ENCODE measurements at regions not wholly inside any gene's neighbourhood (a gene's known extent, or its start where the extent isn't known, plus 50 kb on each side); places are given as distances from the start of the nearest gene placed in this dataset.

- DNase-seq (ENCODE audit: low spot score), result no peak
Measured at GRCh38 chr2:228705318-228705717, 523.8 kb upstream of the SPHKAP start.

- no peak for DNase-seq (ENCODE audit: low spot score)
Measured at GRCh38 chr2:228703152-228703551, 521.7 kb upstream of the SPHKAP start.

GRCh38 chr2:228701506-228701905 lies 520.0 kb upstream of the SPHKAP start:
- no peak for DNase-seq (ENCODE audit: low spot score)

- peak; percentile 24 for DNase-seq (ENCODE audit: low spot score)
Measured at GRCh38 chr2:228700638-228701037, 519.2 kb upstream of the SPHKAP start.

GRCh38 chr2:228699888-228700287 lies 518.4 kb upstream of the SPHKAP start:
- no peak for DNase-seq (ENCODE audit: low spot score)

- DNase-seq (ENCODE audit: low spot score), result peak; percentile 33
Measured at GRCh38 chr2:228699400-228699799, 517.9 kb upstream of the SPHKAP start.

- DNase-seq (ENCODE audit: low spot score), result no peak
Measured at GRCh38 chr2:228698963-228699362, 517.5 kb upstream of the SPHKAP start.

GRCh38 chr2:228697456-228697855 lies 516.0 kb upstream of the SPHKAP start:
- DNase-seq (ENCODE audit: low spot score), result no peak

GRCh38 chr2:228690681-228691080 lies 509.2 kb upstream of the SPHKAP start:
- DNase-seq (ENCODE audit: low spot score), result no peak

GRCh38 chr2:228689053-228689452 lies 507.6 kb upstream of the SPHKAP start:
- DNase-seq (ENCODE audit: low spot score), result no peak

GRCh38 chr2:228688007-228688645 lies 506.6 kb upstream of the SPHKAP start:
- DNase-seq (ENCODE audit: low spot score), result no peak

- no peak for DNase-seq (ENCODE audit: low spot score)
Measured at GRCh38 chr2:228681979-228682378, 500.5 kb upstream of the SPHKAP start.

GRCh38 chr2:228681426-228681825 lies 499.9 kb upstream of the SPHKAP start:
- DNase-seq (ENCODE audit: low spot score), result peak; percentile 63

- DNase-seq (ENCODE audit: low spot score), result no peak
Measured at GRCh38 chr2:228678110-228678509, 496.6 kb upstream of the SPHKAP start.

GRCh38 chr2:228675646-228676045 lies 494.2 kb upstream of the SPHKAP start:
- no peak for DNase-seq (ENCODE audit: low spot score)

- DNase-seq (ENCODE audit: low spot score), result peak; percentile 56
Measured at GRCh38 chr2:228675091-228675490, 493.6 kb upstream of the SPHKAP start.

- DNase-seq (ENCODE audit: low spot score), result no peak
Measured at GRCh38 chr2:228673876-228674554, 492.5 kb upstream of the SPHKAP start.

GRCh38 chr2:228669690-228670089 lies 488.2 kb upstream of the SPHKAP start:
- DNase-seq (ENCODE audit: low spot score), result no peak

GRCh38 chr2:228665232-228665631 lies 483.7 kb upstream of the SPHKAP start:
- no peak for DNase-seq (ENCODE audit: low spot score)

- DNase-seq (ENCODE audit: low spot score), result peak; percentile 5
Measured at GRCh38 chr2:228658998-228659397, 477.5 kb upstream of the SPHKAP start.

GRCh38 chr2:228657807-228658402 lies 476.4 kb upstream of the SPHKAP start:
- DNase-seq (ENCODE audit: low spot score), result peak; percentile 35

- no peak for DNase-seq (ENCODE audit: low spot score)
Measured at GRCh38 chr2:228655331-228655730, 473.8 kb upstream of the SPHKAP start.

- no peak for DNase-seq (ENCODE audit: low spot score)
Measured at GRCh38 chr2:228654707-228655106, 473.2 kb upstream of the SPHKAP start.

GRCh38 chr2:228653884-228654283 lies 472.4 kb upstream of the SPHKAP start:
- no peak for DNase-seq (ENCODE audit: low spot score)
